Stomach (tissue), 4 donors: ENCODE measurements at regions not wholly inside any gene's neighbourhood (a gene's known extent, or its start where the extent isn't known, plus 50 kb on each side); places are given as distances from the start of the nearest gene placed in this dataset.

Experiments used
- EP300 ChIP-seq: sonication (generic); formaldehyde crosslinking; IDR thresholded peaks from one replicate; pipeline ENCODE4 v1.6.1; 2017; ENCODE audit warnings: antibody characterized with exemption
- POLR2A ChIP-seq, 4 donors: fragments of 450-650 bp; IDR thresholded peaks; one replicate each; pipeline ENCODE4 v1.6.1; 2016; ENCODE audit warnings: antibody characterized with exemption in 4 of 4, control low read depth in 2 of 4, mild to moderate bottlenecking in 1 of 4, moderate library complexity in 1 of 4
- TF ChIP-seq, protein P1 (sequence below), 7 experiments: fragments of 450-650 bp in 4 of 7; fragments of 200-600 bp in 3 of 7; sonication (generic) in 3 of 7; IDR thresholded peaks; one replicate each; pipeline ENCODE4 v1.5.1; 2016 to 2019; ENCODE audit warnings: antibody characterized with exemption in 7 of 7, control low read depth in 2 of 7, mild to moderate bottlenecking in 1 of 7

DNA sequence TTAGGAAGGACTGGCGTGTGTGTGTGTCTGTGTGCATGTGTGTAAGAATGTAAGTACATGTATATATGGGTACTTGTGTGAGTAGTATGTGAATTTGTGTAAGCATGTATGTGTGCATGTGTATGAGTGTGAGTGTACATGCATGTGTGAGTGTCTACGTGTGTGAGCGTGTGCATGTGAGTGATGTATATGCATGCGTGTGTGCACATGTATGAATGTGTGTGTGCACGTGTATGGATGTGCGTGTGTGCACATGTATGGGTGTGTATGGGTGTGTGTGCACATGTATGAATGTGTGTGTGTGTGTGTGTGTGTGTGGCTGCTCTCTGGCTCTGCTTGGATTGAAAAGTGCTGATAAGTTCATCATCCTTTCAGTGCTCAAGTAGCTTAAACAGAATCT lies 154.5 kb downstream of the TENT4A start:
- TF ChIP-seq EP300 (no peak), POLR2A (IDR thresholded peaks at IDR 0.05) (no peak)
- TF ChIP-seq, protein P1, sequence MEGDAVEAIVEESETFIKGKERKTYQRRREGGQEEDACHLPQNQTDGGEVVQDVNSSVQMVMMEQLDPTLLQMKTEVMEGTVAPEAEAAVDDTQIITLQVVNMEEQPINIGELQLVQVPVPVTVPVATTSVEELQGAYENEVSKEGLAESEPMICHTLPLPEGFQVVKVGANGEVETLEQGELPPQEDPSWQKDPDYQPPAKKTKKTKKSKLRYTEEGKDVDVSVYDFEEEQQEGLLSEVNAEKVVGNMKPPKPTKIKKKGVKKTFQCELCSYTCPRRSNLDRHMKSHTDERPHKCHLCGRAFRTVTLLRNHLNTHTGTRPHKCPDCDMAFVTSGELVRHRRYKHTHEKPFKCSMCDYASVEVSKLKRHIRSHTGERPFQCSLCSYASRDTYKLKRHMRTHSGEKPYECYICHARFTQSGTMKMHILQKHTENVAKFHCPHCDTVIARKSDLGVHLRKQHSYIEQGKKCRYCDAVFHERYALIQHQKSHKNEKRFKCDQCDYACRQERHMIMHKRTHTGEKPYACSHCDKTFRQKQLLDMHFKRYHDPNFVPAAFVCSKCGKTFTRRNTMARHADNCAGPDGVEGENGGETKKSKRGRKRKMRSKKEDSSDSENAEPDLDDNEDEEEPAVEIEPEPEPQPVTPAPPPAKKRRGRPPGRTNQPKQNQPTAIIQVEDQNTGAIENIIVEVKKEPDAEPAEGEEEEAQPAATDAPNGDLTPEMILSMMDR (IDR thresholded peaks at IDR 0.05) = no peak
